ENCODE measurements at regions not wholly inside any gene's neighbourhood (a gene's known extent, or its start where the extent isn't known, plus 50 kb on each side); places are given as distances from the start of the nearest gene placed in this dataset.

DNA sequence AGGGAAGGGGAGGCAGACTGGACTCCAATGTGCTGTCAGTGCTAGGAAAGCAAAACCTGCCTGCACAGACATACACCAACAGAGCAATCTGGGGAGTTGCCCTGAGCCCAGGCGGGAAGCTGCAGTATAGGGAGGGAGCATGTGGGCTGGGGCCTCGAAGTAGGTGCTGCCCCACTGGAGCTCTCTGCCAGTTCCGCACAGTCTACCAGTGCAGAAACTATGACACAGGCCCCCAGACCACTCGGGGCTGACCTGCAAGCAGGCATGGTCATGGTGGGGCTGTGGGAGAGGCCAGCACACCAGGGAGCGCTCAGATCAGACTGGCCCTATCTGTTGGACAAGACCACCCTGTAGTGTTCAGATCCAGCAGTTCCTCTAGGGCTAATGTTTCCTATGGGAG, 344.1 kb upstream of the TRAM1L1 start:
- DNase-seq (ENCODE audit: low spot score): no peak

DNA sequence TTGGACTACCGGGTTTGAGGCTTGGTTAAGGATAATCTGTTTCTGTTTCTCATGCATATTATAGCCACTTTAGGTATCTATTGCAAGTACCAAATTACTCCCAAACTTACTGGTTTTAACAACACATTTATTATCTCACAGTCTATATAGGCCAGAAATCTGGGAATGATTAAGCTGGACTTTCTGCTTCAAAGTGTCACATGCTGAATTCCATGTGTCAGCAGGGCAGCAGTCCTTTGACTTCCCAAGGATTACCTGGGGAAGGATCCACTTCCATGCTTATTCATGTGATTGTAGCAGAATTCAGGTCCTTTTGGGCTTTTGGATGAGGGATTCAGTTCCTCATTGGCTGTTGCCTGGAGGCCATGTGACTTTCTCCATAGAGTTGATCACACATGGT, 349.0 kb upstream of the TRAM1L1 start:
- no peak for DNase-seq (ENCODE audit: low spot score)

GRCh38 chr4:117447925-117448324, 362.5 kb upstream of the TRAM1L1 start:
- DNase-seq (ENCODE audit: low spot score): no peak

DNA sequence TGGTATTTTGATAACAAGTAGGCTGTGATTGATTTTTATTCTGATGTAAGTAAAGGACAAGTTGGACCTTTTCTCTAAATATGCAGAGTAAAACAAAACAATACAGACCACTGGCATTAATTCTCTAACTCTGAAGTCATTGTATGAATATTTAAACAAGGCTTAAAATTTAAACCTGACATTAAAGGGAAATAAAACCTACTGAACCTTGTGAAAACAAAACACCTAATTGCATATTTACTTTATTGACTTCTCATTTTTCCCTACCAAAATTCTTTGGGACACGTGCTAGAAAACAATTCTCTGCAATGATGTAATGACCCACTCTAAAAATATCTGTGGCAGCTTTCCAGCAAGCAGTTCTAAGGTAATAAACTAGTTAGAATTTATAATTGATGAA, 369.7 kb upstream of the TRAM1L1 start:
- no peak for DNase-seq (ENCODE audit: low spot score)

DNA sequence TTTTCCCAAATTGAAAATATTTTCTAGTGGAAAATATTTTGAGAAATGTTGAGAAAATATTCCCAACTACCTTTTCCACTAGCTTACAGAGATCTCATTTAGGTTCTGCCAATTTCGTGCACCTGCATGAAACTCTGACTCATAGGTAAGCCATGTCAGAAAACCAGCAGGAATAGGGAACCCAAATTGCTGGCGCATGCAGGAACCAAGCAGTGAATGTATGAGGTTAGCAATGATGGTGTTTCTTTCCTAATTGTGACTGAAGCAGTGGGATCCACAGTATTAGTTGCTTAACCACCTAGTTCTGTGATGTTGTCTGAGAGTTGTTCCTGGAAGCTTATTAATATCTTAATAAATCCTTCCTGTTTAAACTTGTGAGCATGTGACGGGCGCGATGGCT, 381.0 kb upstream of the TRAM1L1 start:
- DNase-seq (ENCODE audit: low spot score): no peak

- no peak for DNase-seq (ENCODE audit: low spot score)
Measured at GRCh38 chr4:117467404-117467803, 382.0 kb upstream of the TRAM1L1 start.

GRCh38 chr4:117474987-117475386, 389.6 kb upstream of the TRAM1L1 start:
- no peak for DNase-seq (ENCODE audit: low spot score)

DNA sequence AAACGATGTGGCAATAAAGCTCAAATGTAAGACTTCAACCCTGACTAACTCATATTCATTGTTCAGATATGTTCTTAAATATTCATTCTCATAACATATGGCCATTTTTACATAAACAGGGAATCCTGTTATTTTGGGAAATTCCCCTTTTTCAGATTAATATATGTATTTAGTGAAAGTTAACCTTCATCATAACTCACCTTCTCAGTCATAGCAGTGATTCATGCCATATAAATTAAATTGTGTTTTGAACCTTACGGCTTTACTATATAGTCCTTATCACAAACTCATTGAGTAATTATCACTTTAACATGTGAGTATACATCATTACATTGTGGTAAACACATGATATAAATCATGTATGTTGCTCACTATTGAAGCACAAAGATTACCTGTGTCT, 392.5 kb upstream of the TRAM1L1 start:
- no peak for DNase-seq (ENCODE audit: low spot score)

- no peak for DNase-seq (ENCODE audit: low spot score)
Measured at GRCh38 chr4:117478702-117479101, 393.3 kb upstream of the TRAM1L1 start.

- no peak for DNase-seq (ENCODE audit: low spot score)
Measured at GRCh38 chr4:117479673-117480072, 394.3 kb upstream of the TRAM1L1 start.

DNA sequence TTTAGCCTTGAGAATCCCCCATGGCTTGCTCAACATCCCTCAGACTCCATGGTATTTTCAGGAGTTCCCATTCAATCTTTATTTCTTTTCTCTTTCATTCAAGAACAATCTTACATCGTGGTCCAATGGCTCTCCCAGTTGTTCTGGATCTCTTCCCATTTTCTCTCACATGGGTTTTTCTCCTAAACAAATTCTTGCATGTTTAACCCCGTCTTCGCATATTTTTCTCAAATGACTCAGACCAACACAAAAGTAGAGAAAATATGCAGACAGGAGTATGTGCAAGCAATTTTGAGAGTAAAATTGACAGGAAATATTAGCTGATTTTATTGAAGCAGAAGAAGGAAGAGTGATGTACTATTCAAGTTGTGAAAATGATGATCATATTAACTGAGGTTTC, 396.4 kb upstream of the TRAM1L1 start:
- no peak for DNase-seq (ENCODE audit: low spot score)

- DNase-seq (ENCODE audit: low spot score): no peak
Measured at GRCh38 chr4:117488692-117489091, 403.3 kb upstream of the TRAM1L1 start.

GRCh38 chr4:117489107-117489506, 403.7 kb upstream of the TRAM1L1 start:
- DNase-seq (ENCODE audit: low spot score): no peak

DNA sequence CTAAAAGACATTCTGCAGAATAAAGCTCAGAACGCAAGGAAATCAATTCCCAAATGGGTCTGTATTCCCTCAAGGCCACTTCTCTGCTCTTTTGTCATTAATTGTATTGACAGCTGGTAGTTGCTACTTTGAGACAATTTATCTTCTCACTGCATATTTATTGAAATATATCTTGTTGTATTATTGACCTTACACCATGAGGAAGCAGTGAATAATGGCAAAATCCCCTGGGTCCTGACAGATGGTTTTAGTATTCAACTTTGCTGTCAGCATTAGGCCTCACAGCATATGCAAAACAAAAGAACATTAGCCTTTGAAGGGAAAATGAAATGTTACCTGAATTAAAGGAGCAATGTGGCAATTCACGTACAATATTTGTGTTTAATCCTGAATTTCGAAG, 406.1 kb upstream of the TRAM1L1 start:
- DNase-seq (ENCODE audit: low spot score): no peak

DNA sequence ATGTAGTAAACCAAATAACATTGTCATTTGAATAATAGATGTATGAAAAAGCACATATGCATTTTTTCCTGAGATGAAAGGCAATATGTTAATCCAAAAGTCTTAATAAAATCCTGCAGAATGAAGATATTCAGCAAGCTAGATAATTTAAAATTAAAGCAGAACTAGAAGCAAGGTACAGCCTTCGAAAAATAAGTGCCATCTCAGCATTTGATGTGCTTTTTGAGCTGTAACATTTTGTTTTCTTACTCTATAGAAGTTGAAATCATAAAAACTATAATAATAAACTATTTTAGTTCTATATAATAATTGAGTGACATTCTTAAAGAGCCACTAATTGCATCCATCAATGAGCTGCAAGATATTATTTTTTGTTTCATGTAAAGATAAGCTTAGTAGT, 410.4 kb upstream of the TRAM1L1 start:
- DNase-seq (ENCODE audit: low spot score): no peak

DNA sequence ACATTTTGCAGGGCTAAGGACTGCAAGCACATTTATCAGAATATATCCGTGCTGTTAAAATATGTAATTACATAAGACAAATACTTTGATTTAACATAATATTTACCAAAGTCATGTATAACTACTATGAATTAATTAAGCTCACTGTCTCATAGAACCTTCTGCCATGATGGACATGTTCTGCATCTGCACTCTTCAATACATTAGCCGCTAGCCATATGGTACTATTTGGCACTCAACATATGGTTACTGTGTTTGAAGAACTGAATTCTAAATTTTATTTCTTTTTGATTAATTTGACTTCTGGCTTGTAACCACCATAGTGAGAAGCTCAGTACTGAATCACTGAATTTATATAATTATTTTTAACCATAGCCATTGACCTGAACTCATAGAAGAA, 427.0 kb upstream of the TRAM1L1 start:
- no peak for DNase-seq (ENCODE audit: low spot score)

- DNase-seq (ENCODE audit: low spot score): no peak
Measured at GRCh38 chr4:117514391-117515175, 429.2 kb upstream of the TRAM1L1 start.

- no peak for DNase-seq (ENCODE audit: low spot score)
Measured at GRCh38 chr4:117515921-117516320, 430.5 kb upstream of the TRAM1L1 start.

GRCh38 chr4:117527601-117528000, 442.2 kb upstream of the TRAM1L1 start:
- DNase-seq (ENCODE audit: low spot score): no peak

- DNase-seq (ENCODE audit: low spot score): no peak
Measured at GRCh38 chr4:117529401-117529800, 444.0 kb upstream of the TRAM1L1 start.

- DNase-seq (ENCODE audit: low spot score): no peak
Measured at GRCh38 chr4:117533501-117533900, 448.1 kb upstream of the TRAM1L1 start.

DNA sequence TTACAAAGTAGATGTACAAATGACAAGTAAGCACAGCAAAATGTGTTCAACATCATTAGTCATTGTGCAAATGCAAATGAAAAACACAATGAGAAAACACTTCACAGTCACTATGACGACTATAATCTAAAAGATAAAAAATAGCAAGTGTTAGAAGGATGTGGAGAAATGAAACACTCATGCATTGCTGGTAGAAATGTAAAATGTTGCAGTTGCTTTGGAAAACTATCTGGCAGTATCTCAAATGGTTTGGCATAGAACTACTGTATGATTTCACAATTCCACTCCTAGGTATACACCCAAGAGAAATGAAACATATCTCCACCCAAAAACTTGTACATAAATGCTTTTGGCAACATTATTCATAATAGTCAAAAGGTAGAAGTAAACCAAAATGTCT, 459.7 kb upstream of the TRAM1L1 start:
- no peak for DNase-seq (ENCODE audit: low spot score)

DNA sequence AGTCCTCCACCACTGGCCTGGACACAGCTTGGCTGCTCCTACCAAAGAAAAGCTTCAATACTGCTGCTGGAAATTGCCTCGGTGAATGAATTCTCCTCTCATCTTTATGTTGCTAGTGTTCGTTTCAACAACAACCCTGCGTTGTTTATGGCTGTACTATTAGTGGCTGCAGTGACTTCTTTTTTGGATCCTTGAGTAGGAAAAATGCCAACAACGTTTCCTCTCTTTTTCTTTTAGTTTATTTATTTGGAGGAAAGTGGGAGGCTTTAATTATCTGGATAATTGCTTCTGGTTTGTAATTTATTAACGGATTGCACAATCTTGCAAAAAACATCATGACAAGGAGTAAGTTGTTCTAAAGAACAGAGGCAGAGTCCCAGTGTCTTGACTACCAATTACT, 464.1 kb upstream of the TRAM1L1 start:
- no peak for DNase-seq (ENCODE audit: low spot score)

- DNase-seq (ENCODE audit: low spot score): no peak
Measured at GRCh38 chr4:117550085-117550484, 464.7 kb upstream of the TRAM1L1 start.

All from ecto neural progenitor cell (in vitro differentiated cells).